WI38 (cell line): ENCODE measurements at regions not wholly inside any gene's neighbourhood (a gene's known extent, or its start where the extent isn't known, plus 50 kb on each side); places are given as distances from the start of the nearest gene placed in this dataset.

Source experiments
- H3K4me3 ChIP-seq: 2 replicates; pipeline ENCODE4 v1.5.1; 2011; ENCODE audit warnings: low read depth, mild to moderate bottlenecking, control low read depth, low read length
- TF ChIP-seq, protein P1 (sequence below): IDR thresholded peaks from 2 replicates; pipeline ENCODE4 v1.5.1; 2012; ENCODE audit warnings: low read depth, mild to moderate bottlenecking, control low read depth, low read length

DNA sequence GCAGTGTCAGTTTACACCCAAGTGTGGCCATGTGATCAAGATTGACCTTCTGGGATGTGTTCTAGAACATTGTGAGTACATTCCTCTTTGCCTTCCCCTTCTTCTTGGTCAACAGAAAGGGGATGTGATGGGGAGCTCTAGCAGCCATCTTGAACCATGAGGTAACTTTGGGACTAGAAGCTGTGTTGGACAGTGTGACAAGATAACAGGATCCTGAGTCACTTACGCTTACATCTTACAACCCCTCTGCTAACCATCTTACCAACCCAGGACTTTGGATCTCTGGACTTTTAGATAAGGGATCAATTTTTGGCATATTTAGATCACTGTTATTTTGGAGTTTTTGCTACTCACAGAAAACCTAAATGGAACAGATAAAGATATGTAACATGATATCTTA lies 625.6 kb downstream of the BCOR start:
- H3K4me3 ChIP-seq: no peak overlapping the region
- TF ChIP-seq, protein P1, sequence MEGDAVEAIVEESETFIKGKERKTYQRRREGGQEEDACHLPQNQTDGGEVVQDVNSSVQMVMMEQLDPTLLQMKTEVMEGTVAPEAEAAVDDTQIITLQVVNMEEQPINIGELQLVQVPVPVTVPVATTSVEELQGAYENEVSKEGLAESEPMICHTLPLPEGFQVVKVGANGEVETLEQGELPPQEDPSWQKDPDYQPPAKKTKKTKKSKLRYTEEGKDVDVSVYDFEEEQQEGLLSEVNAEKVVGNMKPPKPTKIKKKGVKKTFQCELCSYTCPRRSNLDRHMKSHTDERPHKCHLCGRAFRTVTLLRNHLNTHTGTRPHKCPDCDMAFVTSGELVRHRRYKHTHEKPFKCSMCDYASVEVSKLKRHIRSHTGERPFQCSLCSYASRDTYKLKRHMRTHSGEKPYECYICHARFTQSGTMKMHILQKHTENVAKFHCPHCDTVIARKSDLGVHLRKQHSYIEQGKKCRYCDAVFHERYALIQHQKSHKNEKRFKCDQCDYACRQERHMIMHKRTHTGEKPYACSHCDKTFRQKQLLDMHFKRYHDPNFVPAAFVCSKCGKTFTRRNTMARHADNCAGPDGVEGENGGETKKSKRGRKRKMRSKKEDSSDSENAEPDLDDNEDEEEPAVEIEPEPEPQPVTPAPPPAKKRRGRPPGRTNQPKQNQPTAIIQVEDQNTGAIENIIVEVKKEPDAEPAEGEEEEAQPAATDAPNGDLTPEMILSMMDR: no peak

DNA sequence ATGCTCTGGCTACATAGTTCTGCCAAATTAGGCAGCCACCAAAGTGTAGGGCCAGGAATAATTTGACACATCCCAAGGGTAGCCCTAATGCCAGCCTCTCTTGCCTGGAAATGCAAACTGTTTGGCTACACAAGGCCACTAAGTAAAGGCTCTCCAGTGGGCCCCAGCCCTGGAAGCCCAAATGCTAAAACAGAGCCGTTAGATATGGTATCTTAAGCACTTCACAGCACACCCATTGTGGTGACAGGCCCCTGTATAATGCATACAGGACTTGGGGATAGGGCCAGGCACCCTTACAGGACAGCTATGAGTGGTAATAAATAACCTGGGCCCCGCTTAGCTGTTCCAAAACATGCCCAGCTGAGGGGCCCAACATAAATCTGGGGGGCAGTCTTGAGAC lies 623.9 kb downstream of the BCOR start:
- TF ChIP-seq, protein P1: no peak

GRCh38 chrX:39475372-39475771 lies 622.4 kb downstream of the BCOR start:
- TF ChIP-seq, protein P1: no peak
- H3K4me3 ChIP-seq: no peak overlapping the region

More for the DNA sequence above, 623.9 kb downstream of the BCOR start:
- H3K4me3 ChIP-seq: no peak overlapping the region

- TF ChIP-seq, protein P1: no peak
- no peak overlapping the region for H3K4me3 ChIP-seq
Measured at GRCh38 chrX:39476604-39477021, 621.1 kb downstream of the BCOR start.

GRCh38 chrX:39477031-39477761 lies 620.6 kb downstream of the BCOR start:
- TF ChIP-seq, protein P1: no peak
- H3K4me3 ChIP-seq: no peak overlapping the region

- no peak overlapping the region for H3K4me3 ChIP-seq
- TF ChIP-seq, protein P1: no peak
Measured at GRCh38 chrX:39477762-39478120, 620.0 kb downstream of the BCOR start.

- TF ChIP-seq, protein P1: no peak
Measured at GRCh38 chrX:39479856-39480255, 617.9 kb downstream of the BCOR start.

More at GRCh38 chrX:39479856-39480255, 617.9 kb downstream of the BCOR start:
- no peak overlapping the region for H3K4me3 ChIP-seq
